Pons (tissue), 1 donor: ENCODE measurements at regions not wholly inside any gene's neighbourhood (a gene's known extent, or its start where the extent isn't known, plus 50 kb on each side); places are given as distances from the start of the nearest gene placed in this dataset.

Experiments
- DNase-seq: peaks from one replicate; pipeline ENCODE4 v3.0.0-alpha.2; 2016; ENCODE audit warnings: low spot score

GRCh38 chr15:81595752-81596151 is 221.7 kb upstream of the TMC3 start:
- DNase-seq: no peak

- DNase-seq: no peak
Measured at GRCh38 chr15:81589671-81590070, 215.7 kb upstream of the TMC3 start.

GRCh38 chr15:81575436-81576123 is 201.6 kb upstream of the TMC3 start:
- DNase-seq: no peak

GRCh38 chr15:81573098-81573746 is 199.2 kb upstream of the TMC3 start:
- DNase-seq: no peak

- no peak for DNase-seq
Measured at GRCh38 chr15:81572190-81572589, 198.2 kb upstream of the TMC3 start.

- DNase-seq: no peak
Measured at GRCh38 chr15:81569286-81570080, 195.5 kb upstream of the TMC3 start.

GRCh38 chr15:81567924-81568323 is 193.9 kb upstream of the TMC3 start:
- DNase-seq: no peak

GRCh38 chr15:81562986-81563385 is 189.0 kb upstream of the TMC3 start:
- DNase-seq: no peak

GRCh38 chr15:81560405-81560804 is 186.4 kb upstream of the TMC3 start:
- no peak for DNase-seq

GRCh38 chr15:81558056-81558455 is 184.0 kb upstream of the TMC3 start:
- no peak for DNase-seq

- no peak for DNase-seq
Measured at GRCh38 chr15:81555346-81555745, 181.3 kb upstream of the TMC3 start.

- peak; percentile 1 for DNase-seq
Measured at GRCh38 chr15:81548365-81549130, 174.5 kb upstream of the TMC3 start.

- DNase-seq: no peak
Measured at GRCh38 chr15:81547521-81548132, 173.6 kb upstream of the TMC3 start.

- no peak for DNase-seq
Measured at GRCh38 chr15:81544385-81544784, 170.4 kb upstream of the TMC3 start.

- no peak for DNase-seq
Measured at GRCh38 chr15:81540909-81541308, 166.9 kb upstream of the TMC3 start.

GRCh38 chr15:81536356-81536755 is 162.3 kb upstream of the TMC3 start:
- no peak for DNase-seq

- DNase-seq: no peak
Measured at GRCh38 chr15:81534124-81534523, 160.1 kb upstream of the TMC3 start.

- DNase-seq: no peak
Measured at GRCh38 chr15:81532001-81532400, 158.0 kb upstream of the TMC3 start.

- DNase-seq: no peak
Measured at GRCh38 chr15:81531109-81531592, 157.1 kb upstream of the TMC3 start.

GRCh38 chr15:81530271-81530691 is 156.3 kb upstream of the TMC3 start:
- DNase-seq: no peak

- no peak for DNase-seq
Measured at GRCh38 chr15:81529481-81529880, 155.5 kb upstream of the TMC3 start.

- DNase-seq: no peak
Measured at GRCh38 chr15:81526029-81526428, 152.0 kb upstream of the TMC3 start.
